Body of pancreas (tissue), 4 donors: ENCODE measurements at regions not wholly inside any gene's neighbourhood (a gene's known extent, or its start where the extent isn't known, plus 50 kb on each side); places are given as distances from the start of the nearest gene placed in this dataset.

Source experiments
- ATAC-seq: fragments of 150-250 bp; one replicate; pipeline ENCODE4 v1.9.1; 2016
- DNase-seq, 4 donors: peaks; one replicate each; pipeline ENCODE4 v3.0.0-alpha.2; 2019
- H3K27ac ChIP-seq, 4 donors: fragments of 200-600 bp; sonication (generic); 1 replicate in 3 of 4; 2 replicates in 1 of 4; pipeline versions ENCODE4 v1.5.1 to v1.6.1; 2016 to 2019; ENCODE audit warnings: mild to moderate bottlenecking in 1 of 4, mixed read lengths in 1 of 4, moderate library complexity in 1 of 4
- H3K27me3 ChIP-seq, 2 donors: fragments of 200-600 bp; sonication (generic); one replicate each; pipeline ENCODE4 v1.6.0; 2016; ENCODE audit warnings: mild to moderate bottlenecking in 1 of 2
- H3K36me3 ChIP-seq, 2 donors: fragments of 200-600 bp; sonication (generic); replicated peaks in 1 of 2; 2 replicates each; pipeline ENCODE4 v1.5.1; 2016; ENCODE audit warnings: low read depth in 2 of 2; ENCODE audit not compliant: insufficient read depth in 1 of 2
- H3K4me1 ChIP-seq: fragments of 200-600 bp; sonication (generic); one replicate; pipeline ENCODE4 v1.6.0; 2016
- H3K4me3 ChIP-seq, 2 donors: fragments of 200-600 bp; sonication (generic); 1 replicate in 1 of 2; 2 replicates in 1 of 2; pipeline ENCODE4 v1.5.1; 2016 to 2019
- H3K9me3 ChIP-seq, 3 donors: fragments of 200-600 bp; sonication (generic); 1 replicate in 2 of 3; 2 replicates in 1 of 3; pipeline ENCODE4 v1.5.1; 2016
- CTCF ChIP-seq, 7 experiments: fragments of 450-650 bp in 4 of 7; fragments of 200-600 bp in 3 of 7; sonication (generic) in 3 of 7; IDR thresholded peaks; one replicate each; pipeline ENCODE4 v1.5.1; 2016 to 2019; ENCODE audit warnings: antibody characterized with exemption in 7 of 7
- POLR2A ChIP-seq, 3 donors: fragments of 450-650 bp; IDR thresholded peaks; one replicate each; pipeline ENCODE4 v1.6.1; 2016; ENCODE audit warnings: antibody characterized with exemption in 3 of 3, mild to moderate bottlenecking in 2 of 3
- WGBS, 2 donors: methylation state at CpG; one replicate each; pipeline ENCODE4 v1.1.5; 2017; 5-methylcytosine and 5-hydroxymethylcytosine counted together
- intact Hi-C: fragments of 100-400 bp; cut with DNase I; formaldehyde crosslinking; loops from one replicate; pipeline ENCODE4 v1.15.1; 2023

DNA sequence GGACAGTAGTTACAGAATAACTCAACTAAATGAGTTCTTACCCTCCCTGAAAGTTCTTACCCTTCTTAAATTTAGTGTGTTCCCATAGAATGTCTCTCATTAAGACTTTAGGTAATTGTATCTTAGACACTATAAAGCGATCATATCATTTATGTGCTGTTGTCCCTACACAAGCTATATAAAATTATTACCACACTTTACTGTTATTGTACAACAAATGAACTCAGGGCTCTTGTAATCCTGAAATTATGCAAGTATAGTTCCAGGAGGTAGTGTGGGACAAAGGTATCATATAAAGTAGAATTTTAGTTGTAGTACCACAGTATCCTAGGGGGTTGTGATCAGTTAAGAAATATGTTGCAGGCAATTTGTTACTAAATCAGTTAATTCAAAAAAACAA lies 167.4 kb upstream of the CARMIL1 start:
- Histone ChIP-seq H3K36me3 (no peaks in the 10 kb centered on the region), H3K4me1 (no peaks in the 10 kb centered on the region), H3K27me3 (no peaks in the 10 kb centered on the region), H3K27ac (no peak overlapping the region), H3K9me3 (no peaks in the 10 kb centered on the region), H3K4me3 (no peak overlapping the region)
- TF ChIP-seq CTCF (IDR thresholded peaks at IDR 0.05) (no peak), POLR2A (IDR thresholded peaks at IDR 0.05) (no peak)
- DNase-seq (no peak), ATAC-seq (no peak)
- intact Hi-C loops = no loop called here
- 90 to 92% methylated on average over 1 of the region's 1 CpG for WGBS, 2 donors

GRCh38 chr6:25112322-25112773 lies 166.8 kb upstream of the CARMIL1 start:
- no peak for ATAC-seq
- intact Hi-C loops = no loop called here
- 52 to 53% methylated on average over 4 of the region's 4 CpGs for WGBS, 2 donors
- DNase-seq = no peak
- Histone ChIP-seq H3K4me1 (no peaks in the 10 kb centered on the region), H3K36me3 (no peaks in the 10 kb centered on the region), H3K9me3 (no peaks in the 10 kb centered on the region), H3K27ac (no peak overlapping the region), H3K4me3 (no peak overlapping the region), H3K27me3 (no peaks in the 10 kb centered on the region)
- TF ChIP-seq POLR2A (IDR thresholded peaks at IDR 0.05) (no peak), CTCF (IDR thresholded peaks at IDR 0.05) (no peak)

DNA sequence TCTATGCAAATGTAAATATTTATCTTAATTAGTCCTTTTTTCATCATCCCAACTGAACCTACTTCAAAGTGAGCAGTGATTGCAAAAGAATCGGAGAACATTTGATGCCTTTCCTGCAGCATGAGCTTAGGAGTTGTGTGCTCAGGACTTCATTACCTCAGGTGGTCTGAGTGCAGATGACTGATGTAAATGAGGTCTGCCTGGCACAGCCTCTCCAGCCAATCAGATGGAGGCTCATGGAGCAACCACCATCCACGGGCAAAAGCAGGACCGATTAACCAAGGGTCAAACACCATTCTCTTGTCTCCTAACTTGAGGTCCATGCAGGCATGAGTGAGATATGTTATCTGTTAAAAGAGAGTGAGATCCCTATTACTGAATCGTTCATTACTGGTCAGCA lies 165.7 kb upstream of the CARMIL1 start:
- TF ChIP-seq CTCF (IDR thresholded peaks at IDR 0.05) = no peak
- no peak for TF ChIP-seq POLR2A (IDR thresholded peaks at IDR 0.05)
- no peaks in the 10 kb centered on the region for H3K27me3 ChIP-seq
- H3K27ac ChIP-seq = no peak overlapping the region
- H3K4me1 ChIP-seq = no peaks in the 10 kb centered on the region
- ATAC-seq = no peak
- no peaks in the 10 kb centered on the region for H3K36me3 ChIP-seq
- 55 to 60% methylated on average over 4 of the region's 4 CpGs for WGBS, 2 donors
- intact Hi-C loops = no loop called here
- no peak overlapping the region for H3K4me3 ChIP-seq
- H3K9me3 ChIP-seq = no peaks in the 10 kb centered on the region
- no peak for DNase-seq

DNA sequence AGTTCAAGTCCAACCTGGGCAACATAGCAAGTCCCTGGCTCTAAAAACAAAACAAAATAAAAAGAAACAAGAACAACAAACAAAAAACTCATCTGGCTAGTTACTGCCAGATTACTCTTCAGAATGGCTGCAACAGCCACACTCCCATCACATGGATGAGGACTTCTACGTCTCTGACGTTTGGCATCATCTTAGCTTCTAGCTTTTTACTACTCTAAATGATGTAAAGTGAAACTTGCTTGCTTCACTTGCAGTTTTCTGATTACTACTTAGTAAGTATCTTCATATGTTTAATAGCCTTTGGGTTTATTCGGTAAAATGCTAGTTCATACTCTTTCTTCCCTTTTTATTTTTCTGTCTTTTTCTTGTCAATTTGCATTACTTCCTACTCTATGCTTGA lies 161.1 kb upstream of the CARMIL1 start:
- no peaks in the 10 kb centered on the region for H3K27me3 ChIP-seq
- ATAC-seq (no peak), DNase-seq (no peak)
- WGBS, 2 donors = 76 to 77% methylated on average over 3 of the region's 3 CpGs
- H3K9me3 ChIP-seq = no peaks in the 10 kb centered on the region
- no peak overlapping the region for H3K27ac ChIP-seq
- TF ChIP-seq CTCF (IDR thresholded peaks at IDR 0.05) (no peak), POLR2A (IDR thresholded peaks at IDR 0.05) (no peak)
- intact Hi-C loops = no loop called here
- H3K4me3 ChIP-seq = no peak overlapping the region
- peaks cover 11% of the 10 kb centered on the region for H3K4me1 ChIP-seq
- H3K36me3 ChIP-seq = no peaks in the 10 kb centered on the region

GRCh38 chr6:25121186-25121585 lies 158.0 kb upstream of the CARMIL1 start:
- Histone ChIP-seq H3K9me3 (no peaks in the 10 kb centered on the region), H3K4me3 (no peak overlapping the region), H3K27me3 (no peaks in the 10 kb centered on the region), H3K36me3 (no peaks in the 10 kb centered on the region), H3K27ac (no peak overlapping the region), H3K4me1 (peaks cover 12% of the 10 kb centered on the region)
- TF ChIP-seq CTCF (IDR thresholded peaks at IDR 0.05) = no peak
- no peak for TF ChIP-seq POLR2A (IDR thresholded peaks at IDR 0.05)
- no peak for ATAC-seq
- intact Hi-C loops = no loop called here
- no peak for DNase-seq
